Esophagus squamous epithelium (tissue), 4 donors: ENCODE measurements at regions not wholly inside any gene's neighbourhood (a gene's known extent, or its start where the extent isn't known, plus 50 kb on each side); places are given as distances from the start of the nearest gene placed in this dataset.

Experiments used
- POLR2A ChIP-seq, 4 donors: fragments of 450-650 bp; IDR thresholded peaks; one replicate each; pipeline ENCODE4 v1.6.1; 2017; ENCODE audit warnings: antibody characterized with exemption in 4 of 4, mild to moderate bottlenecking in 4 of 4, moderate library complexity in 3 of 4
- TF ChIP-seq, protein P1 (sequence below), 6 experiments: fragments of 450-650 bp in 4 of 6; fragments of 200-600 bp in 2 of 6; sonication (generic) in 2 of 6; IDR thresholded peaks; one replicate each; pipeline ENCODE4 v1.5.1; 2016 to 2019; ENCODE audit warnings: antibody characterized with exemption in 6 of 6, mild to moderate bottlenecking in 4 of 6, moderate library complexity in 4 of 6

DNA sequence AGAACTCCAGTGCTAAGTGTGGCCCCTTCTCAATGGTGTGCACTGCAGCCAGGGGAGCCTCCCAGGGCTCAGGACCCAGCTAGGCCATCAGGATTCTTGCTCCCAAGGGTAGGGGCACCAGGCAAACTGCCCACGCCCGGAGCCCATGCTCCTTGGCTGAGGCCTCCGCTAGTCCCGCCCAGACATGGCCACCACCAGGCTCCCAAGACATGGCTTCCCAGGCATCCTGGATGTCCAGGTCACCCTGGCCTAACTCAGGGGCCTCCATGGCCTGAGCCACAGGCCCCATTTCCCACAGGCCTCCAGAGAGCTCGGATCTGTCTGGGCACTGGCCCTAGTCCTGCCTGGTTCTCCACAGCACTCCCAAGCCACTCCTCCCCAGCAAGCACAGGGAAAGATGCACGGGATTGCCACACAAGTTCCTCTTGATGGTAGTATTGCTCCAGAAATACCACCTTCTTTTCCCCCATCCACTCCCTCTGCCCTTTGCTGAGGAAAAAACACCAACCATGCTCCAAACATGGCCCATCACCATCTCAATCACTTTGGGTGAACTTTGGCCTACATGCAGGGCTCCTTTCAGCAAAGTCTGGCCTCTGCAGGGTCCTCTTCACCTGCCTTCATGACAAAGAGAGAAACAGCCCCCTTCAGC lies 274.7 kb upstream of the AGTR2 start:
- TF ChIP-seq, protein P1, sequence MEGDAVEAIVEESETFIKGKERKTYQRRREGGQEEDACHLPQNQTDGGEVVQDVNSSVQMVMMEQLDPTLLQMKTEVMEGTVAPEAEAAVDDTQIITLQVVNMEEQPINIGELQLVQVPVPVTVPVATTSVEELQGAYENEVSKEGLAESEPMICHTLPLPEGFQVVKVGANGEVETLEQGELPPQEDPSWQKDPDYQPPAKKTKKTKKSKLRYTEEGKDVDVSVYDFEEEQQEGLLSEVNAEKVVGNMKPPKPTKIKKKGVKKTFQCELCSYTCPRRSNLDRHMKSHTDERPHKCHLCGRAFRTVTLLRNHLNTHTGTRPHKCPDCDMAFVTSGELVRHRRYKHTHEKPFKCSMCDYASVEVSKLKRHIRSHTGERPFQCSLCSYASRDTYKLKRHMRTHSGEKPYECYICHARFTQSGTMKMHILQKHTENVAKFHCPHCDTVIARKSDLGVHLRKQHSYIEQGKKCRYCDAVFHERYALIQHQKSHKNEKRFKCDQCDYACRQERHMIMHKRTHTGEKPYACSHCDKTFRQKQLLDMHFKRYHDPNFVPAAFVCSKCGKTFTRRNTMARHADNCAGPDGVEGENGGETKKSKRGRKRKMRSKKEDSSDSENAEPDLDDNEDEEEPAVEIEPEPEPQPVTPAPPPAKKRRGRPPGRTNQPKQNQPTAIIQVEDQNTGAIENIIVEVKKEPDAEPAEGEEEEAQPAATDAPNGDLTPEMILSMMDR (IDR thresholded peaks at IDR 0.05): no peak
- no peak for TF ChIP-seq POLR2A (IDR thresholded peaks at IDR 0.05)
